Mesenchymal stem cell (in vitro differentiated cells and primary cell): ENCODE measurements at regions not wholly inside any gene's neighbourhood (a gene's known extent, or its start where the extent isn't known, plus 50 kb on each side); places are given as distances from the start of the nearest gene placed in this dataset.

Experiments used
- DNase-seq: peaks from one replicate; pipeline ENCODE4 v3.0.0-alpha.2; 2013
- H2AFZ ChIP-seq: one replicate; pipeline ENCODE4 v1.6.1; 2013; ENCODE audit warnings: low read depth, mild to moderate bottlenecking, control low read depth, inconsistent platforms, low read length, moderate library complexity
- H2AK5ac ChIP-seq: 2 replicates; pipeline ENCODE4 v1.6.1; 2013; ENCODE audit warnings: low read length, moderate library complexity, mild to moderate bottlenecking, inconsistent platforms; ENCODE audit not compliant: severe bottlenecking
- H2BK120ac ChIP-seq: one replicate; pipeline ENCODE4 v1.6.1; 2013; ENCODE audit warnings: low read depth, mild to moderate bottlenecking, inconsistent platforms, low read length, moderate library complexity
- H2BK12ac ChIP-seq, 2 experiments: one replicate each; pipeline ENCODE4 v1.6.1; 2013; ENCODE audit warnings: inconsistent platforms in 2 of 2, low read length in 2 of 2, mild to moderate bottlenecking in 2 of 2, moderate library complexity in 2 of 2, control low read depth in 1 of 2
- H2BK15ac ChIP-seq: one replicate; pipeline ENCODE4 v1.6.1; 2013; ENCODE audit warnings: mild to moderate bottlenecking, low read depth, inconsistent platforms; ENCODE audit not compliant: poor library complexity, severe bottlenecking
- H2BK5ac ChIP-seq: 2 replicates; pipeline ENCODE4 v1.6.1; 2013; ENCODE audit warnings: low read depth, mild to moderate bottlenecking, low read length, control low read depth, inconsistent platforms; ENCODE audit not compliant: poor library complexity, severe bottlenecking
- H3K14ac ChIP-seq, 2 experiments: one replicate each; pipeline ENCODE4 v1.6.1; 2013; ENCODE audit warnings: inconsistent platforms in 2 of 2, low read length in 2 of 2, control low read depth in 1 of 2, mild to moderate bottlenecking in 1 of 2, moderate library complexity in 1 of 2
- H3K18ac ChIP-seq, 2 experiments: one replicate each; pipeline ENCODE4 v1.6.1; 2013; ENCODE audit warnings: inconsistent platforms in 2 of 2, low read length in 2 of 2, control low read depth in 1 of 2, low read depth in 1 of 2, mild to moderate bottlenecking in 1 of 2
- H3K23ac ChIP-seq, 2 experiments: one replicate each; pipeline ENCODE4 v1.6.1; 2013; ENCODE audit warnings: inconsistent platforms in 2 of 2, low read length in 2 of 2, mild to moderate bottlenecking in 2 of 2, moderate library complexity in 2 of 2, control low read depth in 1 of 2
- H3K27ac ChIP-seq: 2 replicates; pipeline ENCODE4 v1.5.1; 2013; ENCODE audit warnings: mild to moderate bottlenecking, moderate library complexity, low read length, control low read depth, inconsistent platforms; ENCODE audit not compliant: poor library complexity, severe bottlenecking
- H3K27me3 ChIP-seq, 2 experiments: 2 replicates each; pipeline versions ENCODE4 v1.6.1 to v1.7.0; 2013; ENCODE audit warnings: low read length in 2 of 2, mild to moderate bottlenecking in 2 of 2, moderate library complexity in 2 of 2, control low read depth in 1 of 2, inconsistent platforms in 1 of 2; ENCODE audit not compliant: control insufficient read depth in 1 of 2, insufficient read depth in 1 of 2
- H3K36me3 ChIP-seq, 2 experiments: 2 replicates each; pipeline versions ENCODE4 v1.6.1 to v1.7.0; 2013; ENCODE audit warnings: low read length in 2 of 2, control low read depth in 1 of 2, inconsistent platforms in 1 of 2, low read depth in 1 of 2, mild to moderate bottlenecking in 1 of 2; ENCODE audit not compliant: insufficient read depth in 2 of 2, control insufficient read depth in 1 of 2
- H3K4ac ChIP-seq, 2 experiments: one replicate each; pipeline ENCODE4 v1.6.1; 2013; ENCODE audit warnings: inconsistent platforms in 2 of 2, low read length in 2 of 2, mild to moderate bottlenecking in 2 of 2, moderate library complexity in 2 of 2, control low read depth in 1 of 2, low read depth in 1 of 2
- H3K4me1 ChIP-seq: 2 replicates; pipeline ENCODE4 v1.6.1; 2013; ENCODE audit warnings: low read depth, low read length, control low read depth; ENCODE audit not compliant: control insufficient read depth, insufficient read depth
- H3K4me2 ChIP-seq: 2 replicates; pipeline ENCODE4 v1.6.1; 2013; ENCODE audit warnings: low read length, mild to moderate bottlenecking, inconsistent platforms; ENCODE audit not compliant: poor library complexity, severe bottlenecking
- H3K4me3 ChIP-seq, 2 experiments: 2 replicates each; pipeline versions ENCODE4 v1.5.1 to v1.7.0; 2013; ENCODE audit warnings: low read length in 2 of 2, mild to moderate bottlenecking in 2 of 2, control low read depth in 1 of 2, low read depth in 1 of 2; ENCODE audit not compliant: insufficient read depth in 1 of 2
- H3K79me1 ChIP-seq: replicated peaks from 2 replicates; pipeline ENCODE4 v1.6.1; 2013; ENCODE audit warnings: mild to moderate bottlenecking, control low read depth, low read length, inconsistent platforms; ENCODE audit not compliant: poor library complexity, severe bottlenecking
- H3K9ac ChIP-seq: 2 replicates; pipeline ENCODE4 v1.7.0; 2013; ENCODE audit warnings: mild to moderate bottlenecking, low read length, moderate library complexity
- H3K9me3 ChIP-seq: 2 replicates; pipeline ENCODE4 v1.7.0; 2013; ENCODE audit warnings: mild to moderate bottlenecking, low read length; ENCODE audit not compliant: control insufficient read depth
- H4K8ac ChIP-seq: one replicate; pipeline ENCODE4 v1.6.1; 2013; ENCODE audit warnings: inconsistent platforms, mild to moderate bottlenecking, low read length, moderate library complexity
- H4K91ac ChIP-seq: one replicate; pipeline ENCODE4 v1.6.1; 2013; ENCODE audit warnings: mild to moderate bottlenecking, low read length, inconsistent platforms
- WGBS: methylation state at CpG from one replicate; pipeline ENCODE4 v1.1.7; 2013; ENCODE audit warnings: mixed read lengths; 5-methylcytosine and 5-hydroxymethylcytosine counted together

DNA sequence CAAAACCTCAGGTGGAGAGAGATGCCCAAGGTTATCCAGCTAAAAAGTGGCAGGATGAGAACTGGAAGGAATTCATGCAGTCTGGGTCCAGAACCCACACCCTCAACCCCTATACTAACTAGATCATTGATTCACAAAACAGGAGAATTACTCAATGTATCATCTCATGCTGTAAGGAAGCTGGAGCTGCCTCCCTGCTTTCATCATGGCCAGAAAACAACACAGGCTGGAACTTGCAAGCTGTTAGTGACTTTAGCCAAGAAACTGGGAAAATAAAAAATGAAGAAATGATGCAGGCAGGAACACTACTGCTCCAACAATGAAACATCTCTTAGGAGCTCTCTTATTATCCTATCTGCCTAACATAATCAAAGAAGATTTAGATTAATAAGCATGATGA, 619.8 kb upstream of the CELF2 start:
- Histone ChIP-seq H3K4me2 (no peak overlapping the region), H2AFZ (no peak overlapping the region), H3K79me1 (no peaks in the 10 kb centered on the region), H4K91ac (no peak overlapping the region), H3K27me3 (no peaks in the 10 kb centered on the region), H2BK15ac (no peak overlapping the region), H2AK5ac (no peak overlapping the region), H4K8ac (no peak overlapping the region), H3K4me1 (no peaks in the 10 kb centered on the region), H2BK5ac (no peak overlapping the region), H3K14ac (no peak overlapping the region), H3K18ac (no peak overlapping the region), H3K9ac (no peak overlapping the region), H2BK12ac (no peak overlapping the region), H2BK120ac (no peak overlapping the region), H3K36me3 (no peaks in the 10 kb centered on the region), H3K23ac (no peak overlapping the region), H3K27ac (no peak overlapping the region), H3K4ac (no peak overlapping the region), H3K9me3 (no peaks in the 10 kb centered on the region), H3K4me3 (no peak overlapping the region)
- DNase-seq = no peak

- H3K14ac ChIP-seq = no peak overlapping the region
- 91% methylated on average over 1 of the region's 1 CpG for WGBS
- DNase-seq = peak; percentile 24
- no peak overlapping the region for H2AFZ ChIP-seq
- H4K8ac ChIP-seq = no peak overlapping the region
- no peaks in the 10 kb centered on the region for H3K4me1 ChIP-seq
- no peak overlapping the region for H3K18ac ChIP-seq
- no peak overlapping the region for H3K23ac ChIP-seq
- H2BK15ac ChIP-seq = no peak overlapping the region
- no peaks in the 10 kb centered on the region for H3K27me3 ChIP-seq
- no peaks in the 10 kb centered on the region for H3K36me3 ChIP-seq
- no peak overlapping the region for H2BK5ac ChIP-seq
- no peak overlapping the region for H3K9ac ChIP-seq
- H3K9me3 ChIP-seq = no peaks in the 10 kb centered on the region
- no peak overlapping the region for H2BK12ac ChIP-seq
- no peak overlapping the region for H3K4ac ChIP-seq
- no peak overlapping the region for H2BK120ac ChIP-seq
- H4K91ac ChIP-seq = no peak overlapping the region
- no peak overlapping the region for H3K4me3 ChIP-seq
- no peak overlapping the region for H2AK5ac ChIP-seq
- no peaks in the 10 kb centered on the region for H3K79me1 ChIP-seq
- H3K4me2 ChIP-seq = no peak overlapping the region
- no peak overlapping the region for H3K27ac ChIP-seq
Observed at GRCh38 chr10:10403762-10404161, 613.9 kb upstream of the CELF2 start.

- Histone ChIP-seq H4K8ac (no peak overlapping the region), H2AFZ (no peak overlapping the region), H3K9me3 (peaks cover 6% of the 10 kb centered on the region), H3K27me3 (no peaks in the 10 kb centered on the region), H3K23ac (no peak overlapping the region), H3K18ac (no peak overlapping the region), H2AK5ac (no peak overlapping the region), H2BK120ac (no peak overlapping the region), H2BK15ac (no peak overlapping the region), H2BK5ac (no peak overlapping the region), H4K91ac (no peak overlapping the region), H3K4ac (no peak overlapping the region), H3K4me3 (no peak overlapping the region), H3K4me1 (no peaks in the 10 kb centered on the region), H3K79me1 (no peaks in the 10 kb centered on the region), H3K27ac (no peak overlapping the region), H3K9ac (no peak overlapping the region), H2BK12ac (no peak overlapping the region), H3K4me2 (no peak overlapping the region), H3K36me3 (no peaks in the 10 kb centered on the region), H3K14ac (no peak overlapping the region)
- DNase-seq = no peak
- 64% methylated on average over 3 of the region's 3 CpGs for WGBS
Observed at GRCh38 chr10:10417671-10418070, 600.0 kb upstream of the CELF2 start.

GRCh38 chr10:10418387-10418786, 599.3 kb upstream of the CELF2 start:
- Histone ChIP-seq H4K91ac (no peak overlapping the region), H3K18ac (no peak overlapping the region), H3K23ac (no peak overlapping the region), H3K14ac (no peak overlapping the region), H3K4ac (no peak overlapping the region), H2BK5ac (no peak overlapping the region), H3K36me3 (no peaks in the 10 kb centered on the region), H2BK12ac (no peak overlapping the region), H3K4me3 (no peak overlapping the region), H2BK15ac (no peak overlapping the region), H3K9me3 (peaks cover 6% of the 10 kb centered on the region), H3K4me2 (no peak overlapping the region), H2AK5ac (no peak overlapping the region), H2BK120ac (no peak overlapping the region), H3K27ac (no peak overlapping the region), H3K27me3 (no peaks in the 10 kb centered on the region), H4K8ac (no peak overlapping the region), H3K79me1 (no peaks in the 10 kb centered on the region), H3K9ac (no peak overlapping the region), H3K4me1 (no peaks in the 10 kb centered on the region), H2AFZ (no peak overlapping the region)
- 71% methylated on average over 4 of the region's 6 CpGs for WGBS
- no peak for DNase-seq
